ENCODE measurements at regions not wholly inside any gene's neighbourhood (a gene's known extent, or its start where the extent isn't known, plus 50 kb on each side); places are given as distances from the start of the nearest gene placed in this dataset.

GRCh38 chr12:31797230-31797872 is 68.5 kb upstream of the AMN1 start:
- TF ChIP-seq CTCF (IDR thresholded peaks at IDR 0.05) (no peak), ZFX (IDR thresholded peaks at IDR 0.05; ENCODE audit: borderline replicate concordance) (no peak)
